PC-3 (cell line): ENCODE measurements at regions not wholly inside any gene's neighbourhood (a gene's known extent, or its start where the extent isn't known, plus 50 kb on each side); places are given as distances from the start of the nearest gene placed in this dataset.

Source experiments
- EZH2 ChIP-seq: fragments of 300-600 bp; sonication (generic); IDR thresholded peaks from one replicate; pipeline ENCODE4 v1.6.1; 2017; ENCODE audit warnings: antibody characterized with exemption, mild to moderate bottlenecking, low read length; ENCODE audit not compliant: unreplicated experiment
- EZH2phosphoT487 ChIP-seq: fragments of 300-600 bp; sonication (generic); IDR thresholded peaks from 2 replicates; pipeline ENCODE4 v1.6.1; 2018; ENCODE audit warnings: mild to moderate bottlenecking, antibody characterized with exemption, low read length, borderline replicate concordance
- TF ChIP-seq, protein P1 (sequence below): fragments of 300-600 bp; sonication (generic); conservative IDR thresholded peaks from 2 replicates; pipeline ENCODE4 v1.5.1; 2017; ENCODE audit warnings: antibody characterized with exemption, low read depth, mild to moderate bottlenecking, low read length

DNA sequence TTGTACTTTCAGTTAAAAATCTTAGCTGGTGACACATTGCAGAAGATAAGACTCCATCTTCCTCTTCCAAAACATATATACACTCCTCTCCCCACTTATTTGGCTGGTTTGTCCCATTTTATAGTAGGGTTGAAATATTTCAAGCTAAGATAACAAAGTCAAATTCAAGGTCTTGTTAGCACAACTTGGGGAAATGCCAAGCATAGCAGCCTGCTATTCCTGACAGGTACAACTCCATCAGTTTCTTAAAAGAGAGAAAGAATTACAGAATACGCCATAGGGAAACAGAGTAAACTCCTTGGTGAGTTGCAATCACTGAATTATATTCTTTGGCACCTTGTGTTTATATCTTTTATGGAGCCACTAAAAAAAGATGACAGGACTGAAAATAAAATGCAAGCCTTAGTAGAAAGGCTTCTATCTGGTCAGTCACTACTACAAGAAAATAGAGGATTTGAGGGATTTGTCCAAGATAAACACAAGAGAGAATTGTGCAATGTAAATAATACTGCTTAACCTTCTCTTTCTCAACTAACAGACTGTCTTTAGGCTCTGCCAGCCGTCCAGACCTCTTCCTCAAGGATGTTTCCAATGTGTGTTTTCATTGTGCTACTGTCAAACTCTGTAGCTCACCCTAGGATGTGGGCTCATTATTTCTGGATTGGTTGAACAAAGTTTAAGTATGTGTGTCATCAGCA, 170.3 kb downstream of the VEGFC start:
- TF ChIP-seq EZH2phosphoT487 (no peak), EZH2 (no peak)
- TF ChIP-seq, protein P1, sequence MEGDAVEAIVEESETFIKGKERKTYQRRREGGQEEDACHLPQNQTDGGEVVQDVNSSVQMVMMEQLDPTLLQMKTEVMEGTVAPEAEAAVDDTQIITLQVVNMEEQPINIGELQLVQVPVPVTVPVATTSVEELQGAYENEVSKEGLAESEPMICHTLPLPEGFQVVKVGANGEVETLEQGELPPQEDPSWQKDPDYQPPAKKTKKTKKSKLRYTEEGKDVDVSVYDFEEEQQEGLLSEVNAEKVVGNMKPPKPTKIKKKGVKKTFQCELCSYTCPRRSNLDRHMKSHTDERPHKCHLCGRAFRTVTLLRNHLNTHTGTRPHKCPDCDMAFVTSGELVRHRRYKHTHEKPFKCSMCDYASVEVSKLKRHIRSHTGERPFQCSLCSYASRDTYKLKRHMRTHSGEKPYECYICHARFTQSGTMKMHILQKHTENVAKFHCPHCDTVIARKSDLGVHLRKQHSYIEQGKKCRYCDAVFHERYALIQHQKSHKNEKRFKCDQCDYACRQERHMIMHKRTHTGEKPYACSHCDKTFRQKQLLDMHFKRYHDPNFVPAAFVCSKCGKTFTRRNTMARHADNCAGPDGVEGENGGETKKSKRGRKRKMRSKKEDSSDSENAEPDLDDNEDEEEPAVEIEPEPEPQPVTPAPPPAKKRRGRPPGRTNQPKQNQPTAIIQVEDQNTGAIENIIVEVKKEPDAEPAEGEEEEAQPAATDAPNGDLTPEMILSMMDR = no peak
